GM23338 (cell line): ENCODE measurements at regions not wholly inside any gene's neighbourhood (a gene's known extent, or its start where the extent isn't known, plus 50 kb on each side); places are given as distances from the start of the nearest gene placed in this dataset.

Source experiments
- ATAC-seq: fragments of 200-7000 bp; cut with Tn5 transposase; 3 replicates; pipeline ENCODE4 v1.9.1; 2020
- DNase-seq: peaks from one replicate; pipeline ENCODE4 v3.0.0-alpha.2; 2015; ENCODE audit warnings: low spot score
- H2AFZ ChIP-seq: fragments of 200-600 bp; sonication (generic); 2 replicates; pipeline ENCODE4 v1.8.0; 2016; ENCODE audit warnings: antibody characterized with exemption, mild to moderate bottlenecking, moderate library complexity
- H3F3A ChIP-seq: fragments of 200-600 bp; sonication (generic); replicated peaks from 2 replicates; pipeline ENCODE4 v1.8.0; 2017; ENCODE audit warnings: antibody characterized with exemption, mixed run types, low read depth
- H3K27ac ChIP-seq: fragments of 200-600 bp; sonication (generic); 2 replicates; pipeline ENCODE4 v1.6.1; 2016; ENCODE audit warnings: low read depth
- H3K27me3 ChIP-seq: fragments of 200-600 bp; sonication (generic); 2 replicates; pipeline ENCODE4 v1.8.0; 2016; ENCODE audit warnings: mild to moderate bottlenecking, mixed run types, moderate library complexity; ENCODE audit not compliant: insufficient read depth
- H3K36me3 ChIP-seq: fragments of 200-600 bp; sonication (generic); 2 replicates; pipeline ENCODE4 v1.8.0; 2016; ENCODE audit warnings: mild to moderate bottlenecking; ENCODE audit not compliant: insufficient read depth
- H3K4me1 ChIP-seq: fragments of 200-600 bp; sonication (generic); 2 replicates; pipeline ENCODE4 v1.8.0; 2016; ENCODE audit warnings: mild to moderate bottlenecking, moderate library complexity; ENCODE audit not compliant: insufficient read depth
- H3K4me2 ChIP-seq: fragments of 200-600 bp; sonication (generic); 2 replicates; pipeline ENCODE4 v1.7.1; 2017; ENCODE audit warnings: mixed run types
- H3K4me3 ChIP-seq: fragments of 200-600 bp; sonication (generic); 2 replicates; pipeline ENCODE4 v1.6.1; 2016; ENCODE audit warnings: mixed run types
- H3K79me2 ChIP-seq: fragments of 200-600 bp; sonication (generic); replicated peaks from 2 replicates; pipeline ENCODE4 v1.8.0; 2017; ENCODE audit warnings: mild to moderate bottlenecking; ENCODE audit not compliant: insufficient read depth
- H3K9me2 ChIP-seq: fragments of 200-600 bp; sonication (generic); 2 replicates; pipeline ENCODE4 v1.8.0; 2017; ENCODE audit not compliant: insufficient read depth
- H4K20me1 ChIP-seq: fragments of 200-600 bp; sonication (generic); replicated peaks from 2 replicates; pipeline ENCODE4 v1.8.0; 2017; ENCODE audit warnings: mild to moderate bottlenecking; ENCODE audit not compliant: insufficient read depth
- H3K27ac Mint-ChIP-seq: 2 replicates; pipeline ENCODE4 v1.8.0; 2020; ENCODE audit warnings: inconsistent platforms, mild to moderate bottlenecking, moderate library complexity, mixed read lengths
- H3K27me3 Mint-ChIP-seq: 3 replicates; pipeline ENCODE4 v1.8.0; 2022; ENCODE audit warnings: low read depth, mild to moderate bottlenecking, moderate library complexity, mixed read lengths, inconsistent platforms; ENCODE audit not compliant: insufficient read depth, poor library complexity
- H3K36me3 Mint-ChIP-seq: 3 replicates; pipeline ENCODE4 v1.8.0; 2021; ENCODE audit warnings: low read depth, mild to moderate bottlenecking, inconsistent platforms, moderate library complexity, mixed read lengths
- H3K4me1 Mint-ChIP-seq: 3 replicates; pipeline ENCODE4 v1.8.0; 2020; ENCODE audit warnings: mild to moderate bottlenecking, inconsistent platforms, mixed read lengths
- H3K4me3 Mint-ChIP-seq: 3 replicates; pipeline ENCODE4 v1.8.0; 2021; ENCODE audit warnings: moderate library complexity, mild to moderate bottlenecking, inconsistent platforms, mixed read lengths
- H3K9me3 Mint-ChIP-seq: 3 replicates; pipeline ENCODE4 v1.8.0; 2020; ENCODE audit warnings: moderate library complexity, mild to moderate bottlenecking, inconsistent platforms, mixed read lengths
- CREB1 ChIP-seq: fragments of 250-450 bp; sonication (Bioruptor Pico); IDR thresholded peaks from 2 replicates; pipeline ENCODE4 v1.5.0; 2020; ENCODE audit warnings: low read depth, mild to moderate bottlenecking, moderate library complexity
- ETS1 ChIP-seq: IDR thresholded peaks from 2 replicates; pipeline ENCODE4 v1.6.1; 2016; ENCODE audit warnings: antibody characterized with exemption
- EZH2 ChIP-seq: fragments of 200-600 bp; sonication (generic); IDR thresholded peaks from one replicate; pipeline ENCODE4 v1.8.0; 2017; ENCODE audit warnings: antibody characterized with exemption, mild to moderate bottlenecking, low read depth; ENCODE audit not compliant: unreplicated experiment
- EZH2phosphoT487 ChIP-seq: fragments of 200-600 bp; sonication (generic); IDR thresholded peaks from one replicate; pipeline ENCODE4 v1.8.1; 2018; ENCODE audit warnings: antibody characterized with exemption; ENCODE audit not compliant: unreplicated experiment
- JUNB ChIP-seq: IDR thresholded peaks from one replicate; pipeline ENCODE4 v1.6.1; 2016; ENCODE audit warnings: antibody characterized with exemption; ENCODE audit not compliant: unreplicated experiment
- NANOG ChIP-seq: IDR thresholded peaks from 2 replicates; pipeline ENCODE4 v1.6.1; 2016; ENCODE audit warnings: antibody characterized with exemption, borderline replicate concordance
- POLR2AphosphoS5 ChIP-seq: IDR thresholded peaks from 2 replicates; pipeline ENCODE4 v1.6.1; 2016; ENCODE audit warnings: antibody characterized with exemption, low read depth
- REST ChIP-seq: IDR thresholded peaks from one replicate; pipeline ENCODE4 v1.6.1; 2018; ENCODE audit warnings: antibody characterized with exemption; ENCODE audit not compliant: unreplicated experiment
- STAT1 ChIP-seq: IDR thresholded peaks from one replicate; pipeline ENCODE4 v1.6.1; 2016; ENCODE audit warnings: antibody characterized with exemption; ENCODE audit not compliant: unreplicated experiment
- ZNF114 ChIP-seq: fragments of 250-450 bp; sonication (Bioruptor Pico); IDR thresholded peaks from 2 replicates; pipeline ENCODE4 v1.5.0; 2020; ENCODE audit warnings: mild to moderate bottlenecking, moderate library complexity
- ZNF331 ChIP-seq: fragments of 250-450 bp; sonication (Bioruptor Pico); IDR thresholded peaks from 2 replicates; pipeline ENCODE4 v1.5.0; 2020; ENCODE audit warnings: low read depth, mild to moderate bottlenecking, moderate library complexity
- TF ChIP-seq, protein P1 (sequence below): fragments of 250-450 bp; sonication (Bioruptor Pico); IDR thresholded peaks from 2 replicates; pipeline ENCODE4 v1.5.0; 2020; ENCODE audit warnings: mild to moderate bottlenecking, moderate library complexity
- TF ChIP-seq, protein P2 (sequence below), 2 experiments: fragments of 200-600 bp in 1 of 2; sonication (generic) in 1 of 2; conservative IDR thresholded peaks; 2 replicates each; pipeline versions ENCODE4 v1.5.1 to v1.6.1; 2016 to 2017; ENCODE audit warnings: antibody characterized with exemption in 2 of 2, low read depth in 2 of 2, mild to moderate bottlenecking in 2 of 2, moderate library complexity in 1 of 2

DNA sequence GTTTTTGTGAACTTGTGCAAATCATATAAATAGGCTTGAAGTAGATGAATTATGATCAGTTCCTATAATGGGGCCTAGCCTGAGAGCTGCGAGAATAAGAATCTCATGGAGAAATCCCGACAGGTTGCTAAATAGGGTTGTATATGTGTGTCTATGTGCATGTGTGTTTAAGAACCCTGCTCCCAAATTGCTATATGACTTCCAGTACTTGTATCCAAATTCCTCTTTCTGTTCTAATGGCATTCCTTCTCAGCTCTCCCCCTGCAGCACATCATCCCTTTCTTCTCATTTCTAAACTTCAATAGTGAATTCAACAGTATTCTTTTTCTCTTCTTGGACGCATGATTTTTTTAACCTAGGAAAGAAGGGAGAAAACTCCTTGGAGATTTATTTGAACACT lies 277.2 kb downstream of the GAS1 start:
- Histone ChIP-seq H3K4me1 (no peaks in the 10 kb centered on the region), H3K79me2 (no peaks in the 10 kb centered on the region), H3K36me3 (no peaks in the 10 kb centered on the region), H3K27ac (no peak overlapping the region), H3K4me2 (no peak overlapping the region), H3F3A (no peaks in the 10 kb centered on the region), H3K9me2 (no peaks in the 10 kb centered on the region), H4K20me1 (no peaks in the 10 kb centered on the region), H3K4me3 (no peak overlapping the region), H3K27me3 (no peaks in the 10 kb centered on the region), H2AFZ (no peak overlapping the region)
- TF ChIP-seq, protein P1, sequence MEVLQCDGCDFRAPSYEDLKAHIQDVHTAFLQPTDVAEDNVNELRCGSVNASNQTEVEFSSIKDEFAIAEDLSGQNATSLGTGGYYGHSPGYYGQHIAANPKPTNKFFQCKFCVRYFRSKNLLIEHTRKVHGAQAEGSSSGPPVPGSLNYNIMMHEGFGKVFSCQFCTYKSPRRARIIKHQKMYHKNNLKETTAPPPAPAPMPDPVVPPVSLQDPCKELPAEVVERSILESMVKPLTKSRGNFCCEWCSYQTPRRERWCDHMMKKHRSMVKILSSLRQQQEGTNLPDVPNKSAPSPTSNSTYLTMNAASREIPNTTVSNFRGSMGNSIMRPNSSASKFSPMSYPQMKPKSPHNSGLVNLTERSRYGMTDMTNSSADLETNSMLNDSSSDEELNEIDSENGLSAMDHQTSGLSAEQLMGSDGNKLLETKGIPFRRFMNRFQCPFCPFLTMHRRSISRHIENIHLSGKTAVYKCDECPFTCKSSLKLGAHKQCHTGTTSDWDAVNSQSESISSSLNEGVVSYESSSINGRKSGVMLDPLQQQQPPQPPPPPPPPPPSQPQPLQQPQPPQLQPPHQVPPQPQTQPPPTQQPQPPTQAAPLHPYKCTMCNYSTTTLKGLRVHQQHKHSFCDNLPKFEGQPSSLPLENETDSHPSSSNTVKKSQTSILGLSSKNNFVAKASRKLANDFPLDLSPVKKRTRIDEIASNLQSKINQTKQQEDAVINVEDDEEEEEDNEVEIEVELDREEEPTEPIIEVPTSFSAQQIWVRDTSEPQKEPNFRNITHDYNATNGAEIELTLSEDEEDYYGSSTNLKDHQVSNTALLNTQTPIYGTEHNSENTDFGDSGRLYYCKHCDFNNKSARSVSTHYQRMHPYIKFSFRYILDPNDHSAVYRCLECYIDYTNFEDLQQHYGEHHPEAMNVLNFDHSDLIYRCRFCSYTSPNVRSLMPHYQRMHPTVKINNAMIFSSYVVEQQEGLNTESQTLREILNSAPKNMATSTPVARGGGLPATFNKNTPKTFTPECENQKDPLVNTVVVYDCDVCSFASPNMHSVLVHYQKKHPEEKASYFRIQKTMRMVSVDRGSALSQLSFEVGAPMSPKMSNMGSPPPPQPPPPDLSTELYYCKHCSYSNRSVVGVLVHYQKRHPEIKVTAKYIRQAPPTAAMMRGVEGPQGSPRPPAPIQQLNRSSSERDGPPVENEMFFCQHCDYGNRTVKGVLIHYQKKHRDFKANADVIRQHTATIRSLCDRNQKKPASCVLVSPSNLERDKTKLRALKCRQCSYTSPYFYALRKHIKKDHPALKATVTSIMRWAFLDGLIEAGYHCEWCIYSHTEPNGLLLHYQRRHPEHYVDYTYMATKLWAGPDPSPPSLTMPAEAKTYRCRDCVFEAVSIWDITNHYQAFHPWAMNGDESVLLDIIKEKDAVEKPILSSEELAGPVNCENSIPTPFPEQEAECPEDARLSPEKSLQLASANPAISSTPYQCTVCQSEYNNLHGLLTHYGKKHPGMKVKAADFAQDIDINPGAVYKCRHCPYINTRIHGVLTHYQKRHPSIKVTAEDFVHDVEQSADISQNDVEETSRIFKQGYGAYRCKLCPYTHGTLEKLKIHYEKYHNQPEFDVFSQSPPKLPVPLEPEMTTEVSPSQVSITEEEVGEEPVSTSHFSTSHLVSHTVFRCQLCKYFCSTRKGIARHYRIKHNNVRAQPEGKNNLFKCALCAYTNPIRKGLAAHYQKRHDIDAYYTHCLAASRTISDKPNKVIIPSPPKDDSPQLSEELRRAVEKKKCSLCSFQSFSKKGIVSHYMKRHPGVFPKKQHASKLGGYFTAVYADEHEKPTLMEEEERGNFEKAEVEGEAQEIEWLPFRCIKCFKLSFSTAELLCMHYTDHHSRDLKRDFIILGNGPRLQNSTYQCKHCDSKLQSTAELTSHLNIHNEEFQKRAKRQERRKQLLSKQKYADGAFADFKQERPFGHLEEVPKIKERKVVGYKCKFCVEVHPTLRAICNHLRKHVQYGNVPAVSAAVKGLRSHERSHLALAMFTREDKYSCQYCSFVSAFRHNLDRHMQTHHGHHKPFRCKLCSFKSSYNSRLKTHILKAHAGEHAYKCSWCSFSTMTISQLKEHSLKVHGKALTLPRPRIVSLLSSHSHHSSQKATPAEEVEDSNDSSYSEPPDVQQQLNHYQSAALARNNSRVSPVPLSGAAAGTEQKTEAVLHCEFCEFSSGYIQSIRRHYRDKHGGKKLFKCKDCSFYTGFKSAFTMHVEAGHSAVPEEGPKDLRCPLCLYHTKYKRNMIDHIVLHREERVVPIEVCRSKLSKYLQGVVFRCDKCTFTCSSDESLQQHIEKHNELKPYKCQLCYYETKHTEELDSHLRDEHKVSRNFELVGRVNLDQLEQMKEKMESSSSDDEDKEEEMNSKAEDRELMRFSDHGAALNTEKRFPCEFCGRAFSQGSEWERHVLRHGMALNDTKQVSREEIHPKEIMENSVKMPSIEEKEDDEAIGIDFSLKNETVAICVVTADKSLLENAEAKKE (CRISPR knock-in tag), result no peak
- no peak for TF ChIP-seq NANOG
- no peak for TF ChIP-seq STAT1
- TF ChIP-seq ETS1, result no peak
- no peak for TF ChIP-seq CREB1 (CRISPR knock-in tag)
- no peak for TF ChIP-seq JUNB
- TF ChIP-seq, protein P2, sequence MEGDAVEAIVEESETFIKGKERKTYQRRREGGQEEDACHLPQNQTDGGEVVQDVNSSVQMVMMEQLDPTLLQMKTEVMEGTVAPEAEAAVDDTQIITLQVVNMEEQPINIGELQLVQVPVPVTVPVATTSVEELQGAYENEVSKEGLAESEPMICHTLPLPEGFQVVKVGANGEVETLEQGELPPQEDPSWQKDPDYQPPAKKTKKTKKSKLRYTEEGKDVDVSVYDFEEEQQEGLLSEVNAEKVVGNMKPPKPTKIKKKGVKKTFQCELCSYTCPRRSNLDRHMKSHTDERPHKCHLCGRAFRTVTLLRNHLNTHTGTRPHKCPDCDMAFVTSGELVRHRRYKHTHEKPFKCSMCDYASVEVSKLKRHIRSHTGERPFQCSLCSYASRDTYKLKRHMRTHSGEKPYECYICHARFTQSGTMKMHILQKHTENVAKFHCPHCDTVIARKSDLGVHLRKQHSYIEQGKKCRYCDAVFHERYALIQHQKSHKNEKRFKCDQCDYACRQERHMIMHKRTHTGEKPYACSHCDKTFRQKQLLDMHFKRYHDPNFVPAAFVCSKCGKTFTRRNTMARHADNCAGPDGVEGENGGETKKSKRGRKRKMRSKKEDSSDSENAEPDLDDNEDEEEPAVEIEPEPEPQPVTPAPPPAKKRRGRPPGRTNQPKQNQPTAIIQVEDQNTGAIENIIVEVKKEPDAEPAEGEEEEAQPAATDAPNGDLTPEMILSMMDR (conservative IDR thresholded peaks at IDR 0.05; ENCODE audit: low read depth in 2 of 2), result no peak
- no peak for TF ChIP-seq EZH2
- no peak for TF ChIP-seq REST
- TF ChIP-seq ZNF114 (CRISPR knock-in tag), result no peak
- no peak for TF ChIP-seq POLR2AphosphoS5
- TF ChIP-seq ZNF331 (CRISPR knock-in tag), result no peak
- no peak for TF ChIP-seq EZH2phosphoT487
- Mint-ChIP-seq H3K27ac (no peak overlapping the region), H3K27me3 (peaks cover 5% of the 10 kb centered on the region), H3K9me3 (0 out of 3 replicates have a peak, but pooled peaks cover 4% of the 10 kb centered on the region), H3K36me3 (no peaks in the 10 kb centered on the region), H3K4me3 (no peak overlapping the region), H3K4me1 (no peaks in the 10 kb centered on the region)
- DNase-seq, result no peak
- no peak for ATAC-seq
